ENCODE measurements at regions not wholly inside any gene's neighbourhood (a gene's known extent, or its start where the extent isn't known, plus 50 kb on each side); places are given as distances from the start of the nearest gene placed in this dataset.

GRCh38 chr11:97263183-97263858 lies 873.5 kb downstream of the JRKL start:
- no peak for DNase-seq
- Histone ChIP-seq H2AFZ (ENCODE audit: low read length) (no peak overlapping the region), H3K27ac (ENCODE audit: low read length) (no peak overlapping the region), H3K4me3 (ENCODE audit: low read length) (no peak overlapping the region), H3K79me2 (ENCODE audit: low read length) (no peaks in the 10 kb centered on the region), H3K27me3 (ENCODE audit: low read length) (no peaks in the 10 kb centered on the region), H3K36me3 (ENCODE audit: insufficient read depth, low read length) (no peaks in the 10 kb centered on the region), H3K9me2 (replicated peaks; ENCODE audit: insufficient read depth, low read length) (no peaks in the 10 kb centered on the region), H3K4me1 (ENCODE audit: low read length) (no peaks in the 10 kb centered on the region), H3K9ac (ENCODE audit: low read length) (no peak overlapping the region), H4K20me1 (ENCODE audit: insufficient read depth, low read depth, low read length) (no peaks in the 10 kb centered on the region), H3K9me3 (ENCODE audit: low read length) (peaks cover 67% of the 10 kb centered on the region), H3K4me2 (ENCODE audit: low read depth, low read length, poor library complexity, severe bottlenecking) (no peak overlapping the region)

GRCh38 chr11:97269527-97269926 lies 879.7 kb downstream of the JRKL start:
- no peak overlapping the region for H3K4me3 ChIP-seq (ENCODE audit: low read length)
- peaks cover 79% of the 10 kb centered on the region for H3K9me3 ChIP-seq (ENCODE audit: low read length)
- no peaks in the 10 kb centered on the region for H3K9me2 ChIP-seq (replicated peaks; ENCODE audit: insufficient read depth, low read length)
- H3K36me3 ChIP-seq (ENCODE audit: insufficient read depth, low read length) = no peaks in the 10 kb centered on the region
- no peak overlapping the region for H3K27ac ChIP-seq (ENCODE audit: low read length)
- no peak overlapping the region for H2AFZ ChIP-seq (ENCODE audit: low read length)
- H3K4me1 ChIP-seq (ENCODE audit: low read length) = no peaks in the 10 kb centered on the region
- H3K4me2 ChIP-seq (ENCODE audit: low read depth, low read length, poor library complexity, severe bottlenecking) = no peak overlapping the region
- H3K27me3 ChIP-seq (ENCODE audit: low read length) = no peaks in the 10 kb centered on the region
- no peak overlapping the region for H3K9ac ChIP-seq (ENCODE audit: low read length)
- H4K20me1 ChIP-seq (ENCODE audit: insufficient read depth, low read depth, low read length) = no peaks in the 10 kb centered on the region
- DNase-seq = peak; percentile 46
- H3K79me2 ChIP-seq (ENCODE audit: low read length) = no peaks in the 10 kb centered on the region

DNA sequence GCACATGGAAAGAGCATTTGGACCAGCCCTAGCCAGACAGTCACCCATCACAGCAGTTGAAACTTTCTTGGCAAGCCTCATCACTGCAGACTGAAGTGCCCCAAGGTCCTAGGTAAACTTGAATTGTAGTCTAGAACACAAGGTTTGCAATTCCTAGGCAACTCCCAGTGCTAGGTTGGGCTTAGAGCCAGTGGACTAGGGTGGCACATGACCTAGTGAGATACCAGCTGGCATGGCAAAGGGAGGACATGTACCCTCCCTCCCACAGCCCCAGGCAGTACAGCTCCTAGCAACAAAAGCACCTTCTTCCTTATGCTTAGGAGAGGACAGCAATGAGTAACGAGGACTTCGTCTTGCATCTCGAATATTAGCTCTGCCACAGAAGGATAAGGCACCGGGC lies 889.5 kb downstream of the JRKL start:
- H3K4me2 ChIP-seq (ENCODE audit: low read depth, low read length, poor library complexity, severe bottlenecking) = no peak overlapping the region

GRCh38 chr11:97280347-97280746 lies 890.5 kb downstream of the JRKL start:
- no peaks in the 10 kb centered on the region for H3K36me3 ChIP-seq (ENCODE audit: insufficient read depth, low read length)
- H3K27ac ChIP-seq (ENCODE audit: low read length) = no peak overlapping the region
- no peak overlapping the region for H2AFZ ChIP-seq (ENCODE audit: low read length)
- H3K4me3 ChIP-seq (ENCODE audit: low read length) = no peak overlapping the region
- no peak overlapping the region for H3K9ac ChIP-seq (ENCODE audit: low read length)
- DNase-seq = no peak
- no peaks in the 10 kb centered on the region for H3K27me3 ChIP-seq (ENCODE audit: low read length)
- H3K9me2 ChIP-seq (replicated peaks; ENCODE audit: insufficient read depth, low read length) = no peaks in the 10 kb centered on the region
- H3K4me1 ChIP-seq (ENCODE audit: low read length) = no peaks in the 10 kb centered on the region
- peaks cover 74% of the 10 kb centered on the region for H3K9me3 ChIP-seq (ENCODE audit: low read length)
- H4K20me1 ChIP-seq (ENCODE audit: insufficient read depth, low read depth, low read length) = no peaks in the 10 kb centered on the region
- H3K79me2 ChIP-seq (ENCODE audit: low read length) = no peaks in the 10 kb centered on the region
- no peak overlapping the region for H3K4me2 ChIP-seq (ENCODE audit: low read depth, low read length, poor library complexity, severe bottlenecking)

More for the DNA sequence above, 889.5 kb downstream of the JRKL start:
- Histone ChIP-seq H3K4me3 (ENCODE audit: low read length) (no peak overlapping the region), H2AFZ (ENCODE audit: low read length) (no peak overlapping the region), H3K79me2 (ENCODE audit: low read length) (no peaks in the 10 kb centered on the region), H3K9me2 (replicated peaks; ENCODE audit: insufficient read depth, low read length) (no peaks in the 10 kb centered on the region), H4K20me1 (ENCODE audit: insufficient read depth, low read depth, low read length) (no peaks in the 10 kb centered on the region), H3K27ac (ENCODE audit: low read length) (no peak overlapping the region), H3K27me3 (ENCODE audit: low read length) (no peaks in the 10 kb centered on the region), H3K36me3 (ENCODE audit: insufficient read depth, low read length) (no peaks in the 10 kb centered on the region), H3K9ac (ENCODE audit: low read length) (no peak overlapping the region), H3K4me1 (ENCODE audit: low read length) (no peaks in the 10 kb centered on the region), H3K9me3 (ENCODE audit: low read length) (peaks cover 81% of the 10 kb centered on the region)
- DNase-seq = no peak

DNA sequence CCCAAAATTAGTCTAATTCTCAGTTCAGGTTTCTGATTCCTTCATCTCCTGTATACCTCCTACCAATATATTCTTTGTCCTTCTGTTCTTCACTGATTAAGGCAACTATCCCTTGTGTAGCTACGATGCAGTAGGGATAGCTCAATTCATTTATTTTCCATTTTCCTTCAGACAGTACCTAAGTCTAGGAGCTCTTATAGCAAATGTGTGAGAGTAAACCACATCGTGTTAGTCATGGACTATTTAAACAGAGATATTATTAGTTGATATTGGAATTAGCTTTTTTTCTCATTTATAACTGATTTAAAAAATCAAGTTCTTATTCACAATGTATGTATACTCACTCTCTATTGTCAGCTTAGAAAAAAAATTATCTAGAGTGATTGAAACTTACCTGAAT lies 900.0 kb downstream of the JRKL start:
- Histone ChIP-seq H3K27ac (ENCODE audit: low read length) (no peak overlapping the region), H3K9me2 (replicated peaks; ENCODE audit: insufficient read depth, low read length) (no peaks in the 10 kb centered on the region), H3K9ac (ENCODE audit: low read length) (no peak overlapping the region), H3K9me3 (ENCODE audit: low read length) (peaks cover 48% of the 10 kb centered on the region), H3K79me2 (ENCODE audit: low read length) (no peaks in the 10 kb centered on the region), H3K4me3 (ENCODE audit: low read length) (no peak overlapping the region), H3K36me3 (ENCODE audit: insufficient read depth, low read length) (no peaks in the 10 kb centered on the region), H3K27me3 (ENCODE audit: low read length) (no peaks in the 10 kb centered on the region), H3K4me1 (ENCODE audit: low read length) (no peaks in the 10 kb centered on the region), H3K4me2 (ENCODE audit: low read depth, low read length, poor library complexity, severe bottlenecking) (no peak overlapping the region), H4K20me1 (ENCODE audit: insufficient read depth, low read depth, low read length) (no peaks in the 10 kb centered on the region), H2AFZ (ENCODE audit: low read length) (no peak overlapping the region)
- no peak for DNase-seq

- no peaks in the 10 kb centered on the region for H3K4me1 ChIP-seq (ENCODE audit: low read length)
- H3K9me2 ChIP-seq (replicated peaks; ENCODE audit: insufficient read depth, low read length) = no peaks in the 10 kb centered on the region
- no peak overlapping the region for H3K4me2 ChIP-seq (ENCODE audit: low read depth, low read length, poor library complexity, severe bottlenecking)
- no peak overlapping the region for H2AFZ ChIP-seq (ENCODE audit: low read length)
- no peaks in the 10 kb centered on the region for H4K20me1 ChIP-seq (ENCODE audit: insufficient read depth, low read depth, low read length)
- H3K27me3 ChIP-seq (ENCODE audit: low read length) = no peaks in the 10 kb centered on the region
- peaks cover 53% of the 10 kb centered on the region for H3K9me3 ChIP-seq (ENCODE audit: low read length)
- H3K79me2 ChIP-seq (ENCODE audit: low read length) = no peaks in the 10 kb centered on the region
- H3K27ac ChIP-seq (ENCODE audit: low read length) = no peak overlapping the region
- H3K9ac ChIP-seq (ENCODE audit: low read length) = no peak overlapping the region
- H3K4me3 ChIP-seq (ENCODE audit: low read length) = no peak overlapping the region
- DNase-seq = no peak
- no peaks in the 10 kb centered on the region for H3K36me3 ChIP-seq (ENCODE audit: insufficient read depth, low read length)
Measured at GRCh38 chr11:97290464-97291041, 900.7 kb downstream of the JRKL start.

DNA sequence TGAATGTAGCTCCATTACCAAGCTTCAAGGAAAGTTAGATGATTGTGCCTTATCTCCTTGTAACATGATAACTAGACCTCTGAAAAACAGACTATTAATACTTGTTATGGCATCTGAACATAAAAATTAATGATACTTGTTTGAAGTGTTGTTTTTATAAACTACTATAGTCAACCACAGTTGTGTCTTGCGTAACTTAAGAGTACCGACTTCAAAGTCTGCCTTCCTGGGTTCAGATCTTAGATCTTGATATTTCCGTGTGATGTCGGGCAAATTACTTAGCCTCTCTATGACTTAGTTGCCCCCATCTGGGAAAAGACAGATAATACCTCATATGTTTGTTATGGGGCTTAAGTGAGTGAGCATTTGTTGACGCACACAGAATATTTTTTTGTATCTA lies 906.5 kb downstream of the JRKL start:
- H3K4me3 ChIP-seq (ENCODE audit: low read length) = no peak overlapping the region
- H3K4me1 ChIP-seq (ENCODE audit: low read length) = no peaks in the 10 kb centered on the region
- H3K27ac ChIP-seq (ENCODE audit: low read length) = no peak overlapping the region
- H3K9me3 ChIP-seq (ENCODE audit: low read length) = peaks cover 42% of the 10 kb centered on the region
- no peak overlapping the region for H2AFZ ChIP-seq (ENCODE audit: low read length)
- H3K9me2 ChIP-seq (replicated peaks; ENCODE audit: insufficient read depth, low read length) = no peaks in the 10 kb centered on the region
- no peak overlapping the region for H3K9ac ChIP-seq (ENCODE audit: low read length)
- DNase-seq = no peak
- no peaks in the 10 kb centered on the region for H3K27me3 ChIP-seq (ENCODE audit: low read length)
- no peak overlapping the region for H3K4me2 ChIP-seq (ENCODE audit: low read depth, low read length, poor library complexity, severe bottlenecking)
- H3K36me3 ChIP-seq (ENCODE audit: insufficient read depth, low read length) = no peaks in the 10 kb centered on the region
- H3K79me2 ChIP-seq (ENCODE audit: low read length) = no peaks in the 10 kb centered on the region
- no peaks in the 10 kb centered on the region for H4K20me1 ChIP-seq (ENCODE audit: insufficient read depth, low read depth, low read length)

GRCh38 chr11:97309291-97309690 lies 919.5 kb downstream of the JRKL start:
- H4K20me1 ChIP-seq (ENCODE audit: insufficient read depth, low read depth, low read length) = no peaks in the 10 kb centered on the region
- H3K27me3 ChIP-seq (ENCODE audit: low read length) = no peaks in the 10 kb centered on the region
- H3K79me2 ChIP-seq (ENCODE audit: low read length) = no peaks in the 10 kb centered on the region

More at GRCh38 chr11:97309291-97309690, 919.5 kb downstream of the JRKL start:
- Histone ChIP-seq H3K36me3 (ENCODE audit: insufficient read depth, low read length) (no peaks in the 10 kb centered on the region), H3K9me2 (replicated peaks; ENCODE audit: insufficient read depth, low read length) (no peaks in the 10 kb centered on the region), H3K4me1 (ENCODE audit: low read length) (no peaks in the 10 kb centered on the region), H3K4me2 (ENCODE audit: low read depth, low read length, poor library complexity, severe bottlenecking) (no peak overlapping the region), H3K9me3 (ENCODE audit: low read length) (peaks cover 50% of the 10 kb centered on the region), H3K9ac (ENCODE audit: low read length) (no peak overlapping the region), H3K27ac (ENCODE audit: low read length) (no peak overlapping the region), H2AFZ (ENCODE audit: low read length) (no peak overlapping the region), H3K4me3 (ENCODE audit: low read length) (no peak overlapping the region)
- DNase-seq = no peak
